HG03439 (cell line): ENCODE measurements at regions not wholly inside any gene's neighbourhood (a gene's known extent, or its start where the extent isn't known, plus 50 kb on each side); places are given as distances from the start of the nearest gene placed in this dataset.
"Not testable (repeated sequence)": the region's sequence is repeated elsewhere in the genome, so short reads cannot be mapped to it uniquely, and the experiment has no call there.

Experiments used
- ATAC-seq: cut with Tn5 transposase; IDR thresholded peaks from one replicate; pipeline ENCODE4 v1.9.1; 2021; ENCODE audit warnings: mild to moderate bottlenecking, moderate library complexity; ENCODE audit not compliant: unreplicated experiment

DNA sequence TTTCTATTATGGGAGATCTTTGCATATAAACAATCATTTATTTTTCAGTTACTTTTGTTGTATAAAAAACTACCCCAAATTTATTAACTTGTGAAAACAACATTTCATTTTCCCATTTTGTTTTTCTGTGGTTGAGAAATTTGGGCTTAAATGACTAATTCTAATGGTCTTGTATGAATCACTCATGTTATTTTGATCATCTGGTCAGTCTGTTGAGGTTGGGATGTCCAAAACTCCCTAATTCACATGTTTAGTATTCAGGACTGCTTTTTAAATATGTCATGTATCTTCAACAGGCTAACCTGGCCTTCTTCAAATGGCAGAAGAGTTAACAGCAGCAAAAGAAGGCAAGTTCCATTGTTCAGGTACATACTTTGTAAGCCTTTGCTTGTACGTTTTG, 788.1 kb downstream of the TRIB2 start:
- ATAC-seq, result peak; percentile 68

DNA sequence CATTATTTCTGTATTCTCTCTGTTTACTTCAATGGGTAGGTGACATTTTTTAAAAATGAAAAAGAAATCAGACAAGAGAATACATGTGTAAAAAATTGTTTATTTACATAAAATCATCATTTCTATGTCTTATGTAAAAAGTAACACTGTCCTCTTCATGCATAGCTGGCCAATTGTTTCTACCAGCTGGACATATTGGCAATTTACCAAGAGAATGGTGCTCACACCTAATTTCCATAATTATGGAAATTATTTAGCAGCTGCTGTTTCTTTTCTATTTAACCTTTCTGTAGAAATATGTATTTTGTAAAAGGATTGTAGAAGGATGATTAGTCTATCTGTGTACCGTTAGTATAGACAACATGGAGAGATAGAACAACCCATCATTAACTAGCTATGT, 791.9 kb downstream of the TRIB2 start:
- no peak for ATAC-seq

- ATAC-seq, result no peak
These were observed 798.5 kb downstream of the TRIB2 start for GRCh38 chr2:13515254-13515653.

DNA sequence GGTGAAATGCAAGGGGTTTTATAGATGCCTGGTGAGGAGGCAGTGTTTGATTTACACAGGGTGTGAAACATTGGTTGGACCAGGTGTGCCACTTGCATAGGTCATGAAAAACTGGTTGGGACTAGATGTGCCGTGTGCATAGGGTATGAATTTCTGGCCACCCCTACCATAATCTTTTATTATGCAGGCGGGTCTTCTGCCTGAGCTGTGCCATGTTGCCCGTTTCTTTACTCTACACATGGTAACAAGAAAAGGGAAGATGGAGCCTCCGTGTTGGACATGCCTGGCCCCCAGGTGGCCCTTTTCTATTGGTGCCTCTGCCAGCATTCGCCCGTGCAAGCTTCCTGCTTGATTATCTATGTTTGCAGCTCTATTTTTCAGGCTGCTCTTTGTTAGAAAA, 805.4 kb downstream of the TRIB2 start:
- no peak for ATAC-seq

GRCh38 chr2:13522917-13523821, 806.4 kb downstream of the TRIB2 start:
- ATAC-seq, result peak; percentile 98

DNA sequence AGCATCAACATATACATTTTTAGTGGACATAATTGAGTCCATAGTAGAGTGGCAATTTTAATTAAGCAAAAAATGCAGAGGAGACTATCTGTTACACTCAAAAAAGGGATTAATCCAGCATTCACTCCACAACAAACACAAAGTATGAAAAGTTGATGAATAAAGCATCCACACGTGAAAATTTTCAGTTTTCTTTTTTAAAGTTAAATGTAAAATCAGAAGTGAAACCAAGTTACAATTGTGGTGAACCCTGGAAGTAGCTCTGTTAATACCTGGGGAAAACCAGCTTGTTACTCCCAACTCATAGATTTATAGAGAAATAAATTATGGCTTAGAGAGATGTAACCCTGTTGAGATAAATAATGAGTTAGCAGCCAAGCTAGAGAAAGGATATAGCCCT, 807.8 kb downstream of the TRIB2 start:
- no peak for ATAC-seq

- ATAC-seq, result not testable (repeated sequence)
These were observed 815.1 kb downstream of the TRIB2 start for GRCh38 chr2:13531735-13532410.

- not testable (repeated sequence) for ATAC-seq
These were observed 816.2 kb downstream of the TRIB2 start for GRCh38 chr2:13532781-13533523.

- no peak for ATAC-seq
These were observed 816.8 kb downstream of the TRIB2 start for GRCh38 chr2:13533524-13533922.

GRCh38 chr2:13536941-13537340, 820.2 kb downstream of the TRIB2 start:
- no peak for ATAC-seq

DNA sequence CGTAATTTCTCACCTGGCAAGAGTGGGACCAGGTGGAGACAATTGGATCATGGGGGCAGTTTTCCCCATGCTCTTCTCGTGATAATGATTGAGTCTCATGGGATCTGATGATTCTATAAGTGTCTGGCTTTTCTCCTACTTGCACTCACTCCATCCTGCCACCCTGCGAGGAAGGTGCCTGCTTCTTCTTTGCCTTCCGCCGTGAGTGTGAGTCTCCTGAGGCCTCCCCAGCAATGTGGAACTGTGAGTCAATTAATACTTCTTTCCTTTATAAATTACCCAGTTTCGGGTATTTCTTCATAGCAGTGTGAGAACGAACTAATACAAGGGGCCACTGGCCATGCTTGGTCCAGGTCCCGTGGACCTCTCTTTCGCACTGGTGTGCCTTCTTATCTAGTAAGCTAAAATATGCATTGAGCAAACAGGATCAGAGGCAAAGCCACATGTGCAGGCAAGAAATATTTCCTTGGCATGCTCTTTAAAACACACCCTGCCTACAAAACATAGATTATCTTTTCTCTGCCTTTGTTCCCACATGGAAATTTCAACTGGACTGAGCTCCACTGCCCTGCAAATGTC, 821.1 kb downstream of the TRIB2 start:
- ATAC-seq, result no peak

GRCh38 chr2:13539296-13539695, 822.6 kb downstream of the TRIB2 start:
- no peak for ATAC-seq

GRCh38 chr2:13542061-13542460, 825.3 kb downstream of the TRIB2 start:
- no peak for ATAC-seq

- no peak for ATAC-seq
These were observed 825.9 kb downstream of the TRIB2 start for GRCh38 chr2:13542642-13543041.

DNA sequence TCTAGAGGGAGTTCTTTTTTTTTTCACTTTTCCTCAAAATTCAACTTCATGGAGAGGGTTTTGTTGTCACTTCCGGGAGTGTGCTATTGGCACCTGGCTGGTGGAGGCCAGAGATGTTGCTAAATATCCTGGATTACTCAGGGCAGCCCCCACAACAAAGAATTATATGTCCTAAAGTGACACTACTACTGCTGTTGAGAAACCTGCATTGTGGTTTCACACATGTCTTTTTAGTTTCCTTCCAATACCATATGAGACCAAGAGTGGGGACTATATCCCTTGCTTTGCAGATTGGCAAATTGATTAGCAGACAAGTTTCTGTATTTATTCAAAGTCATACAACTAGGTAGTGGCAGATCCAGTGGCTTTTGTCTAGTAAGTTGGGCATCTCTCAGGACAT, 826.8 kb downstream of the TRIB2 start:
- ATAC-seq, result peak; percentile 71

- no peak for ATAC-seq
These were observed 828.6 kb downstream of the TRIB2 start for GRCh38 chr2:13545320-13545719.

DNA sequence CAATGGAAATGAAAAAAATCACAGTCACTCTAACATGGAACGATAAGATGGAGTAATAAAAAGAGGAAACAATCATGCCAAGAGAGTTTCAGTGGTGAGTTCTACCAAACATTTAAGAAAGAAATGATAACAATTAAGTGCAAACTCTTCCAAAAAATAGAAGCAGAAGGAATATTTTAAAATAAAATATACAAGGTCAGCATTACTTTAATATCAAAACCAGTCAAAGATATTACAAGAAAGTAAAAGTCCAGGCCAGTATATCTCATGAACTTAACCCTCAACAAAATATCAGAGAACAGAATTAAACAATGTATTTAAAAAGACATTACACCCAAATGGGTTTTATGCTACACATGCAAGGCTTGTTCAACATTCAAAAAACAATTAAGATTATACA, 829.4 kb downstream of the TRIB2 start:
- no peak for ATAC-seq

- no peak for ATAC-seq
These were observed 833.8 kb downstream of the TRIB2 start for GRCh38 chr2:13550285-13551231.

- peak; percentile 66 for ATAC-seq
These were observed 841.6 kb downstream of the TRIB2 start for GRCh38 chr2:13558368-13558767.

DNA sequence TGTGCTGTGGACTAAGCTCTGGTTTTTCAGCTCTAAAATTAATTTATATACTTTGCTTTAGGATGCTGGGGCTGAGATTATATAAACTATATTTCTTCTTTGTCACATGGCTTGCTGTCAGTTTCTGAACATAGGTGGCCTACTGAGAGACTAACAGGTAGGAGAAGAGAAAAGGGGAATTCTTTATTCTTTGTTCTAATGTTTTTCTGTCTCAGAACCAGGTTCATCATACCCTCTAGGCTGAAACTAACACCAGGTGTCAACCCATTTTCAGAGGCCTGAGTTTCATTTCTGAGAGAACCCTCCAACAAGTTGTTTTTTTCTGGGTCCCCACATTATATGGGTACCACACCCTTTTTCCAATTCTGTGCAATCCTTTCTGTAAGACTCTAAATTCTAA, 843.6 kb downstream of the TRIB2 start:
- peak; percentile 66 for ATAC-seq
